Loucy (cell line): ENCODE measurements at regions not wholly inside any gene's neighbourhood (a gene's known extent, or its start where the extent isn't known, plus 50 kb on each side); places are given as distances from the start of the nearest gene placed in this dataset.

Experiments
- H2AFZ ChIP-seq: fragments of 200-600 bp; sonication (generic); 2 replicates; pipeline ENCODE4 v1.6.0; 2016; ENCODE audit warnings: antibody characterized with exemption, mild to moderate bottlenecking, low read length, moderate library complexity
- H3F3A ChIP-seq: fragments of 200-600 bp; 2 replicates; pipeline ENCODE4 v1.6.0; 2016; ENCODE audit warnings: antibody characterized with exemption, low read depth, mild to moderate bottlenecking
- H3K27me3 ChIP-seq: fragments of 200-600 bp; sonication (generic); 2 replicates; pipeline ENCODE4 v1.6.1; 2014; ENCODE audit warnings: low read length, mild to moderate bottlenecking; ENCODE audit not compliant: insufficient read depth, poor library complexity, severe bottlenecking
- H3K36me3 ChIP-seq: fragments of 200-600 bp; sonication (generic); 2 replicates; pipeline ENCODE4 v1.6.1; 2016; ENCODE audit warnings: low read length; ENCODE audit not compliant: insufficient read depth
- H3K4me1 ChIP-seq: fragments of 200-600 bp; sonication (generic); 2 replicates; pipeline ENCODE4 v1.5.1; 2014; ENCODE audit warnings: low read length, mild to moderate bottlenecking; ENCODE audit not compliant: insufficient read depth, poor library complexity, severe bottlenecking
- H3K4me2 ChIP-seq: fragments of 200-600 bp; sonication (generic); 2 replicates; pipeline ENCODE4 v1.6.0; 2014; ENCODE audit warnings: antibody characterized with exemption, low read length, low read depth, mild to moderate bottlenecking; ENCODE audit not compliant: poor library complexity, severe bottlenecking
- H3K4me3 ChIP-seq: fragments of 200-600 bp; sonication (generic); 2 replicates; pipeline ENCODE4 v1.5.1; 2014; ENCODE audit warnings: low read length, mild to moderate bottlenecking, mixed read lengths; ENCODE audit not compliant: poor library complexity, severe bottlenecking
- H3K79me2 ChIP-seq: fragments of 200-600 bp; sonication (generic); 2 replicates; pipeline ENCODE4 v1.6.1; 2014; ENCODE audit warnings: low read length; ENCODE audit not compliant: insufficient read depth
- H3K9ac ChIP-seq: fragments of 200-600 bp; sonication (generic); 2 replicates; pipeline ENCODE4 v1.6.0; 2014; ENCODE audit warnings: mild to moderate bottlenecking, low read depth, low read length, moderate library complexity; ENCODE audit not compliant: poor library complexity, severe bottlenecking
- H3K9me2 ChIP-seq: fragments of 200-600 bp; sonication (generic); replicated peaks from 2 replicates; pipeline ENCODE4 v1.6.1; 2016; ENCODE audit warnings: low read depth, low read length, mixed read lengths
- H3K9me3 ChIP-seq: fragments of 200-600 bp; sonication (generic); 2 replicates; pipeline ENCODE4 v1.6.1; 2014; ENCODE audit warnings: mild to moderate bottlenecking, antibody characterized with exemption, low read length, low read depth; ENCODE audit not compliant: insufficient read depth
- H4K20me1 ChIP-seq: fragments of 200-600 bp; sonication (generic); 2 replicates; pipeline ENCODE4 v1.6.0; 2014; ENCODE audit warnings: antibody characterized with exemption, low read length, mild to moderate bottlenecking; ENCODE audit not compliant: insufficient read depth, poor library complexity, severe bottlenecking
- CTCF ChIP-seq: fragments of 200-600 bp; sonication (generic); conservative IDR thresholded peaks from 2 replicates; pipeline ENCODE4 v1.5.1; 2014; ENCODE audit warnings: mild to moderate bottlenecking, antibody characterized with exemption, low read length
- EZH2phosphoT487 ChIP-seq: fragments of 200-600 bp; IDR thresholded peaks from 2 replicates; pipeline ENCODE4 v1.6.1; 2018; ENCODE audit warnings: antibody characterized with exemption, mild to moderate bottlenecking, moderate library complexity, borderline replicate concordance

- TF ChIP-seq CTCF (no peak), EZH2phosphoT487 (no peak)
- Histone ChIP-seq H2AFZ (no peak overlapping the region), H3K79me2 (no peaks in the 10 kb centered on the region), H3K4me1 (no peaks in the 10 kb centered on the region), H3K4me3 (no peak overlapping the region), H3F3A (no peaks in the 10 kb centered on the region), H4K20me1 (no peaks in the 10 kb centered on the region), H3K9me3 (no peaks in the 10 kb centered on the region), H3K9me2 (no peaks in the 10 kb centered on the region), H3K27me3 (no peaks in the 10 kb centered on the region), H3K4me2 (no peak overlapping the region), H3K36me3 (no peaks in the 10 kb centered on the region), H3K9ac (no peak overlapping the region)
These were observed 207.9 kb upstream of the TCF21 start for GRCh38 chr6:133680994-133681393.

- Histone ChIP-seq H3K9me2 (no peaks in the 10 kb centered on the region), H3K27me3 (no peaks in the 10 kb centered on the region), H3K36me3 (no peaks in the 10 kb centered on the region), H3K4me1 (no peaks in the 10 kb centered on the region), H3K9me3 (no peaks in the 10 kb centered on the region), H4K20me1 (no peaks in the 10 kb centered on the region), H3K4me3 (no peak overlapping the region), H3K9ac (no peak overlapping the region), H3F3A (no peaks in the 10 kb centered on the region), H3K79me2 (no peaks in the 10 kb centered on the region), H3K4me2 (no peak overlapping the region), H2AFZ (no peak overlapping the region)
- no peak for TF ChIP-seq CTCF
- TF ChIP-seq EZH2phosphoT487: no peak
These were observed 207.0 kb upstream of the TCF21 start for GRCh38 chr6:133681891-133682290.

GRCh38 chr6:133682506-133683307 is 206.2 kb upstream of the TCF21 start:
- Histone ChIP-seq H2AFZ (no peak overlapping the region), H3K4me1 (no peaks in the 10 kb centered on the region), H3F3A (no peaks in the 10 kb centered on the region), H3K4me2 (no peak overlapping the region), H3K9ac (no peak overlapping the region), H4K20me1 (no peaks in the 10 kb centered on the region), H3K27me3 (no peaks in the 10 kb centered on the region), H3K79me2 (no peaks in the 10 kb centered on the region), H3K4me3 (no peak overlapping the region), H3K9me2 (no peaks in the 10 kb centered on the region), H3K36me3 (no peaks in the 10 kb centered on the region), H3K9me3 (no peaks in the 10 kb centered on the region)
- TF ChIP-seq EZH2phosphoT487 (no peak), CTCF (no peak)
